GM19324 (cell line): ENCODE measurements at regions not wholly inside any gene's neighbourhood (a gene's known extent, or its start where the extent isn't known, plus 50 kb on each side); places are given as distances from the start of the nearest gene placed in this dataset.

ENCODE experiments used
- ATAC-seq: cut with Tn5 transposase; IDR thresholded peaks from one replicate; pipeline ENCODE4 v1.9.1; 2021; ENCODE audit warnings: mild to moderate bottlenecking, moderate library complexity; ENCODE audit not compliant: unreplicated experiment, low FRiP score

DNA sequence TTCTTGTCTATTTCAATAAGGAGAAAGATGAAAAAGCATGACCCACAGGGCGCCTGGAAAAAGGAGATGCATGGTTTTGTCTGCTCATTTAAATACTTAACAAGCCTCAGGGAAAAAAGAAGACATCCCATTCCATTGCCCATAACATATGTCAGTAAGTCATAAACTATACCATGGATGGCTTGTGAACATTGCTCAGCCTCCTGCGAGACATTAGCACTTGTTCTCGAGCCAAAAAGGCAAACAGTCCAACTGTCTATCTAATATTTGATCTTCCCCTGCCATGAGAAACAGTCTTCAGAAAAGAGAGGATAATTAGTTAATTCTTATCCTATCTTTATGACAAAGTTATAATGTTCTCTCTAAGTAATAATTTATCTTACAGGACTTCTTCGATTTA lies 527.4 kb downstream of the HACE1 start:
- ATAC-seq, result no peak

DNA sequence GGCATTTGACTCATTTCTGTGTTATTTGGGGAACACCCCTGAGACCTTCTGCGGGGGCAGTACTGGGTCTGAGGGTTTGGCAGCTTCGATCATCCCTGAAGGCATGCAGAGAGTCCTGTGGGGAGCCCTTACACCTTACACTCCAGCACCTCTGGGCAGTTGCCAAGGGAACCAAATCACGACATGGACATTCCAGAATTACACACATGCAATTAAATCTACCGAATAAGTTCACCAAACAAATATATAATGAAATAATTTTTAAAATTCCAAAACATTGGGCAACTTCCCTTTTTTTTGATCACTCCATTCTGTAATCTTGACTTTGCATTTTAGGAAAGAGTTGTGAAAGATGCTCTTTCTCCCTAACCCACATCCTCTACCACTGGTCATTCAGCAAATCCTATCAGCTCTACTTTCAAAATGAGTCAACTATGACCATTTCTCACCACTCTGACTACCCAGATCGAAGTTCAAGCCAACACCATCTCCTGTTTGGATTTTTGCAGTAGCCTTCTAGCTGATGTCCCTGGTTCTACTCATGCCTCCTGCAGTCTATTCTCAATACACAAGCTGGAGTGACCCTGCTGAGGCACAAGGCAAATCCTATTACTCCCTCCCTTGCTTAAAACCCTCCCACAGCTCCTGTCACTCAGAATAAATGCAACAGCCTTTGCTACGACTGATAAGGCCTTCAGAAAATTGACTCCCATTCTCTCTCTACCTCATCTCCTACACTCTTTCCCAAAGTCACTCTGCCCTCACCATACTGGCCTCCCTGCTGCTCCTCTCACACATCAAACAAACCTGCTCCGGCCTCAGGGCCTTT lies 533.3 kb downstream of the HACE1 start:
- no peak for ATAC-seq

DNA sequence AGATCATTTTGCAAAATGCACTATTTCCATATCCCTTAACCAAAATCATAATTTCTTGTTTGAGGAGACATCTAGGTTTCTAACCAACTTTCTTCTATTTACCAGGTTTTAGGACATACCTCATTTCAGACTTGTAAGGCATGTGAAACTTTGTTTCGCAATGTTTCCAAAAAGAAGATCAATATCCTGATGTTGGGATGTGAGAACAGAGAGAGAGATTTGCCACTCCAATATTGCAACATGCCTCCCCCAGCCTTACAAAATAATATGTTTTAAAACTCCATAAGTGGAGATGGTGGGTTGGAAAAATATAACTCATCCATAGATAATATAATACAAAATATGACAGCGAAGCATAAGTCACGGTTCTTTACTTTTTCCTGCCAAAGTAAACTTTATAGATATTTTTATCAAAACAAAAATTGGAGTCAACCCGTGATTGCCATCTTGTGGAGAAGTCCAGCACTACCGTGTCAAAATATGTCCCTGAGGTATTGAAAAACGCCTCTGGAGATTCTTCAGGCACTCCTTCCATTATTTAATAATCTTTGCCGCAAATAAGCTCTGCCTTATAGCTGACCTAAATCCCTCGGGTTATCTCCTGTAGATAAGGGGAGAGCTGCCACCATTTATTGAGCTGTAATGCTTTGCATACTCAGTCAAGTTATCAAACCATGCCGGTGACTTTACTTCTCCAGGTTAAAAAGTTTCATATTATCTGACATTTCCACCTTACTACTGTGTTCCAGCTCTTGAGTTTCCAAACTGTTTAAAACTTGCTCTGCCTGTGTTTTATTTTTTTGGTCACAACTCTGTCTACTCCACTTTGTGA lies 534.2 kb downstream of the HACE1 start:
- no peak for ATAC-seq

DNA sequence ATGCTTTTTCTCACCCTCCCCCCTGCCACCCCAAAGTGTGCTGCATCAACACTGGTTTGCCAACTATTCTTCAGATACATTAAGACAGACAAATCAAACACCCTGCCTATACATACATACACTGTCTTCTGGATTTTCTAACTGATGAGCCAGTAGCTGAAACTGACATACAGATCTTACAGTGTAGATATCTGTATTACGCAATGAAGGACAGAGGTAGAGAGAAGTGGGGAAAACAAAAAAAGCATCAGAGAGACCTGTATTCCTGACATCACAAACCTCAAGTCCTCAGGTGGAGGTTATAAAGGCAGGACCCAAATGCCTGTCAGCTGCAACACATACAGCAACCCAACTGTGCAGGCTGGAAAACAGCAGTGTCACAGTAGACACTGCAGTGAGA lies 535.4 kb downstream of the HACE1 start:
- ATAC-seq, result no peak

DNA sequence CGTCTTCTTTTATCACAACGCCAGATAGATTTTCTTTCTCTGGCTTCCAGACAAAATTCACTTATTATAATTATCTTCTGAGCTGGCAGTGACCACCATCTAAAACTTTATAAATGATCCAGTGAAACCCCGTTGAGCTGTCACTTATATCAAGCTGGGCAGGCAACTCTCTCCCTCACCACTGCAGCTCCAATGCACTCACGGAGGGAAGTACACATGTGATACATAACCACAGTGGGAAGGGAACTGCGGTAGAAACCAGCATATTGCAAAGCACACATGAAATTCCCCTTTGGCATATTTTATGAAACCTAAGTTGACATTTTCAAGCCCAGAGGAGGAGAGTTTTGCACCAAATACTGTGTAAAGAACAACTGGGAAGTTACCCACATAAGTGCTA lies 536.9 kb downstream of the HACE1 start:
- ATAC-seq, result no peak

DNA sequence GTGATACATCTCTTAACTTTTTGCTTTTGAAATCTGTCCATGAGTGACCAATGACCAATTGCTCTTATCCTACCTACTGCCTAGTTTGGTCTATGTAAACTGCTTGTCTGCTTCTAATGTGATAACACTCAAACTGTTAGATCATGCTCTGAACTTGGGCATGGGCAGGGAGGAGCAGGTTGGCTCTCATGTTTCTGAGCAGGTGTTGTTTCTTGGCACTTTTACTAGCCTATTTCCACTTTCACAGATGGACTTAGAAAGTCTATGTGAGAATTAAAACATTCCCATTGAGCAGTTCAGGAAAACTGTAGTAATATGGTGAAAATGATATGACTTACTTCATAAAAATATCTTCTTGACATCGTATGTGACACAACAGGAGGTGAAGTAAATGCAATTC lies 538.4 kb downstream of the HACE1 start:
- ATAC-seq, result no peak

DNA sequence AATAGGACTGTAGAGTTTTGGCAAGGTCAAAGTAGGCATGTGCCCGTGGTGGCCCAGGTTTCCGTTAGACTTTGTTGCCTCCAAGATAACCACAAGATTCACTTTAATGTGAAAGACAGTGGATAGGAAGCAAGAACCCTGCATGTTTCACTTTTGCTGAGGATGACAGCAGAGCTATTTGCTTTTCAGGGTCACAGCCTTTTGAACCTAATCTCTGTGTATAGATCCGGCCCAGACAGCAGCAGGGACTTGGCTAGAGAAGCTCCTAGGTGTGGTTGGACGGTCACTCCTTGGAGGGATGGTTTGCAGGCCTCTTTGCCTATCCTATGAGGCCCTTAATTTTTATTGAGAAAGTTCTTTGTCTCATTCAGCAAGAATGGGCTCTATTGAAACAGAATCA lies 538.8 kb downstream of the HACE1 start:
- no peak for ATAC-seq

DNA sequence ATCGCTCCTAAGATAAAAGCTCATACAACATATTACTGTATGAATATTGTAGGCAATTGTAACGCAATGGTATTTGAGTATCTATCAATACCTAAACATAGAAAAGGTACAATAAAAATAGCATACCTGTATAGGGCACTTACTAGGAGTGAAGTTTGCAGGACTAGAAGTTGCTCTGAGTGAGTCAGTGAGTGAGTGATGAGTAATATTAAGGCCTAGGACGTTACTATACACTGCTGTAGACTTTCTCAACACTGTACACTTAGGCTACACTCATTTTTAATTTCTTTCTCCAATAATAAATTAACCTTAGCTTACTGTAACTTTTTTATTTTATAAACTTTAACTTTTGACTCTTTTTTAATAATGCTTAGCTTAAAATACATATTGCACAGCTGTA lies 546.9 kb downstream of the HACE1 start:
- ATAC-seq, result no peak

DNA sequence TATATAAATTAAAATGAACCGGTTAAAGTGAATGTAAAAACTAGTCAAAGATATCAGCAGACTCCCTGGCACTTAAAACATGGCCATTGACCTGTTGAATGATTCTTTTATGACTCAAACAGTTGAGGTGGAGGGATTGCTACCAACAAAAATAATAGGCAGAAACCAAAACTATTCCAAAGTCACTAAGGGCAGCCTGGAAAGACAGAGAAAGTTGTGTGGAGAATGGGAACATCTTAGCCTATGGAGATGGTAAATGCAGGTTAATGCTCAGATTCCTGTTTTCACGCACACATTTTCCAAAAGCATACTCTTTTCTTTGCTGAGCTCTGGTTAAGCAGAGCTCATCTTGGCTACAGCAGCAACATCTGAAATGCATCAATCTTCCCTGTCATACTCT lies 553.5 kb downstream of the HACE1 start:
- ATAC-seq, result no peak

DNA sequence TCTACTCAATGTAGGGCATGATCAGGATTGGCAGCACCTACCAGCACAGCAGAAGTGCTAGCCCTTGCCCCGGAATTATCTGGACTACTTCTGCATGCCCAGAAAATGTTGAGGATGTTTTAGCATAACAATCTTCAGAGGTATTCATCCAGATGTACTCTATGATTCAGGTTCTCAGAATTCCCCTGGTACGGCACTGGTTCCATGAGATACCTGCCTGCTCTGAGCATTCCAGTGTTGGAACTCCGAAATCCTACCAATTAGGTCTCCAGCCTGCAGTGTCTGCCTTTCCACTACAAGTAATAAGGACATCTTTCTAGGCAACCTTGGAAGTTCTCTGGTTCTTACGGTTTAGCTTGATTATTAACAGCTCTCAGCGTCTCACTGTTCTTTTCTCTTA lies 554.5 kb downstream of the HACE1 start:
- no peak for ATAC-seq

DNA sequence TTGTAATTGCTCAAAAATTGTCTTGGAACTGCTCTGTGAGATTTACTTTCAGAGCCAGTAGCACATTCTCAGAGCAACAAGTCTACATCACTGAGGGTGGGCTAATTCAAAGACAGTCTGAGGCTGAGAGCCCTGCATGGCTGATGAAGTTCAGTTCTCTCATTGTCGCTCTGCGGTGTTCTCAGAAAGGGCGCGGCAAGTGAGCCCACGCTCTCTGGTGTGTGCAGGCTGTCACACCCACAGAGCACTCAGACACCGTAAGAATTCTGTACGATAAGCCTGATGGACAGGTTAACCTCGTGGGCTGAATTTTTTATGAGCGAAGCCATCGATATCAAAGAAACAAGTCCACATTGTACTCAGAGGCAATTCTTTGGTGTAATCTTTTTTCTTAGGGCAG lies 557.8 kb downstream of the HACE1 start:
- ATAC-seq, result no peak

DNA sequence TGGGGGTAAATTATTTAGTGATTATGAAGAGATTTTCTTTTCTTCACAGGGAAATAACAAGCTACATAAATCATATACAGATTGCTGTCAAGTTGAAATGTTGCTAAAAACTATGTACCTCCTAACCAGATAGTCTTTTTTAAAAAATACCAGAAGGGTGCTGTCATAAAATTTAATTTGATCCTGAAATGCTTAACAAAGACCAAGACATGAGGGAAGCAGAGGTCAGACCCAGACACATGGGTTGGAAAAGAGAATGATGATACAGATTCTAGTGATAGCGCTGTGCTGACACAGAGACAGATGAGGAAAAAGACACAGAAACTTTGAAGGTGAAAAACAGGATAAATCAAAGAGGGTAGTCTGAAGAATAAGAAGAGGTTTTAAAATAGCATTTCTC lies 573.1 kb downstream of the HACE1 start:
- ATAC-seq, result no peak

DNA sequence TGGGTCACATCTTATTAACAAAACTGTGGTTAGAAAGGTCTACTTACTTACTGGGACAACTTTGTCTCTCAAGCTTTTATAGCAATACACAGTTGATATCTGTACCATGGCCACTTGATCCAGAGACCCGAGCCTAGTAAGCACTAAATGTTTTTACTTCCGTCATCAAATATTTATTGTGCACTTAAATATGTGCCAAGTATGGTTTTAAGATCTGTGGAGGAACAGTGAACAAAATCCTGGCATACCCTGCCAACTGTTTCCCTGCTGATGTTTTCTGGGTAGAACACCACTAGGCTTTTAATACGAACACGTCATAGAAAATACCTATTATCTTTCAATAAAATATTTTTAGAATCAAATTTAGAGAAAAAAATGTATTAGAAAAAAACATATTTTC lies 574.8 kb downstream of the HACE1 start:
- no peak for ATAC-seq

DNA sequence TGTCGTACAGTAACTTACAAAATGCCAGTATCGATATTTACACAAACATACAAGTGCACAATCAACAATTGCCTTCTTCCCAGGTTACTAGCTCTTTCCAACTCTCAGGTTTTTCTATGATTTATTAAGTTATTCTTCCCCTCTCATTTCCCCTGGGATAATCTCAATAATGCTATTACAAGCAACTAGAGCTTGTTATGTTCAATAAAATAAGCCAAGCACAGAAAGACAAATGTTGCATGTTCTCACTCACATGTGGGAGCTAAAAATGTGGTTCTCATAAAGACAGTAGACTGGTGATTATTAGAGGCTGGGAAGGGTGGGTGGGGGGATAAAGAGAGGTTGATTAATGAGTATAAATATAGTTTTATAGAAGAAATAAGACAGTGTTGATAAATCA lies 577.1 kb downstream of the HACE1 start:
- ATAC-seq, result no peak

DNA sequence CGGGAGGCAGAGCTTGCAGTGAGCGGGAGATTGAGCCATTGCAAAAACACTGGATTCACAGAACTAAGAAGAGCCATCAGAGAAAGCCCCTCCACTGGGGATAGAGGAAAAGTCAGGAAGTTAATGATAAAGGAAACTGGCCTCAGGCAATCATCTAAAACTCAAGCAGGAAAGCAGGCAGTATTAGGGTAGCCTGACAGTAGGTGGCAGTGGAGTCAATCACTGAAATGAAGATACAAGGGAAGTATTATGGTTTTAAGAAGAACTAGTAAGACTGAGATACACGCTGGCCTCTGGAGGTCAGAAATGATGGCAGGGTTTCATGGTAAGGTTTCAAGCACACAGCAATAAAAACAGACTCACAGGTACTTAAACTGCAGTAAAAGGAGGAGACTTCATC lies 578.3 kb downstream of the HACE1 start:
- ATAC-seq, result no peak

DNA sequence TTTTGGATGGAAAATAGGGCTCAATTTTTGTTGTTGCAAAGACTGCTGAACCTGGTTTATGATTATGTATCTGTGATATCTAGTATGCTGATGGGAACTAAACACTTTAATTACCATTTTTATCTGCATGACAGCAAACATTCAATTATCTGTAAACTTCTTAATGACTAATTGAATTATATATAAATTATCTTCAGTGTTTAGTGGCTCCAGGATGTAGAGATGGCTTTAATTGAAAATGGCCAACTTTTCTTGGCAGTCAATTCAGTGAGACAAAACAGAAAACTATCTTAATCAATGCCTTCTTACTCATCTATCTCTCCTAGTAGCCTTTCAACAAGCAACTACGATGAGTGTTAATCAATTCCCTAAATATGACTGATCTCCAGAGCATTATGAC lies 591.3 kb downstream of the HACE1 start:
- no peak for ATAC-seq

DNA sequence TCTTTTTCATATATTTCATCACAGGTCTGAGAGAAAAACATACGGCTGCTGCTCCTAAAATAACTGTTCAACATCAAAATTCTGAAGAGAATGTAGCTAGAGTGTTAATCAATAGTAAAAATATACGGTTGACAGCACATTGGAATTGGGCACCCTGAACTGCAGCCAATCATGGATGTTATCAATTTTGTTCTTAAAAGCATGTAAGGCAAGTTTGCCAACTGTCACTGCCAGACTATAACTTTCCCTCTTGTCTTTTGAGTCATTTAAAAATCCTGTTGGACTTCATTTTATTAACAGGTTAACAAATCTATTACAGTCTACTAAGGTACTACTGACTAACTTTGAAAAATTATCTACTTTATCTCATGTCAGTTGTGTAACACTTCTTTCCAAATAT lies 592.8 kb downstream of the HACE1 start:
- no peak for ATAC-seq

DNA sequence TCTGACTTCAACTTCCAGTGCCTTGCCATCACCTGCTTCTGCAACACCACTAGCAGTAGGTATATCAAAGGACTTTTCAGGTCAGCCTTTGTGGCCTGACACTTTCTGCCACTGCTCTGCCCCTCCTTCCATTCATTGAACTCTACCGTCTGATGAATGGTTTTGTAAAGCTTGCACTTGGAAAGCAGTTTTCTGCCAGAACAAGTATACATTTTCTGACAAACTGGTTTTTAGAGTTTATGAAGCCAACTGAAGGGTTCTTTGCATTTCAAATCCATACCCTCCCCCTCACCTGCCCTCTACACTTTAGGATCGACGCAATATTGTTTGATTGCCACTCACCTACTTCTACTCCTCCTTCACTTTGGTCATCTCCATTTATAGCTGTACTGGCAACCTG lies 603.1 kb downstream of the HACE1 start:
- ATAC-seq, result no peak

DNA sequence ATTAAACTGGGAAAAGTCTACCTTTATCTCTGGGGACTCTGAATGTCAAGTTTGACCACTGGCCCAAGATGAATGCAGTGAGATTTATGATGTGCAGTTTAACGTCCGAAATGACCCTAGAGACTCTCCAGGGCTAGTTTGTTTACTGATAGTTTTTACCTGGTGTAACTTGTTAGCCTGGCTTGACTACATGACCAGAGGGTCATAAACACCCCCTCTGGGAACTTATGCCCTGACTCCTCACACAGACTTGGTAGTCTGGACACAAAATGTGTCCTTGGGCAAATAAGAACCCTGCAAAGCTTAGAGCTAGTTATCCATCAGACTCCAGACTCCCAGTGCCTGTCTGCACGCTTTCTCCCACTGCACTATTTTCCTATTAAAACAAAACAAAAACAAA lies 606.5 kb downstream of the HACE1 start:
- ATAC-seq, result no peak

DNA sequence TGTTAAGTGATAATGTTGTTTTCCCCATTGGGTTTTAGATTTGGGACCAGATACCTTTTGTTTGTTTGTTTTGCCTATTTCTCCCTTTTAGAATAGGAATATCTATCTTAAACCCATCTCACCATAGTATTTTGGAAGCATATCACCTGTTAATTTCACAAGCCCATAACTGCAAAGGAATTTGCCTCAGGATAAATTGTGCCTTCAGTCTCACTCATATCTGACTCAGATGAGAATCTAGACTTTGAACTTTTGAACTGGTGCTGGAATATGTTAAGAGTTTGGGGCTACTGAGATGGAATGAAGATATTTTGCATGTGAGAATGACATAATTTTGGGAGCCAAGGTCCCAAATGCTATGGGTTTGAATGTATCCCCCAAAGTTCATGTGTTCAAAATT lies 607.4 kb downstream of the HACE1 start:
- no peak for ATAC-seq

DNA sequence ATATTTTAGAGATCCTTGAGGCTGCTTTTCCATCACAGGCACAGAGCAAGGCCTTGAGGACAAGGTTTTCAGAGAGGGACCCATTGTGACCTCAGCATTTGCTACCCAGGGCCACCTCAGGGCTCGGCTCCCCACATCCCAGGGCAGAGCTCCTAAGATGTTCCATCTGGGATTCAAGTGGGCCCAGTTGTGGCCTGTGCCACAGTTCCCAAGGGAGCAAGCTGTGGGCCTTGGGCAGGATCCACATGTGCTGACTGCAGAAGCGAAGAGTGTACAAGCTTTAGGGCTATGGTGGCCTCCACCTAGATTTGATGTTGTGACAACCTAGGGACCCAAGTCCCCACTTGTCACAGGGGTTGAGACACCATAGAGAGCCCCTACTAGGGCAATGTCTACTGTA lies 608.1 kb downstream of the HACE1 start:
- ATAC-seq, result no peak

DNA sequence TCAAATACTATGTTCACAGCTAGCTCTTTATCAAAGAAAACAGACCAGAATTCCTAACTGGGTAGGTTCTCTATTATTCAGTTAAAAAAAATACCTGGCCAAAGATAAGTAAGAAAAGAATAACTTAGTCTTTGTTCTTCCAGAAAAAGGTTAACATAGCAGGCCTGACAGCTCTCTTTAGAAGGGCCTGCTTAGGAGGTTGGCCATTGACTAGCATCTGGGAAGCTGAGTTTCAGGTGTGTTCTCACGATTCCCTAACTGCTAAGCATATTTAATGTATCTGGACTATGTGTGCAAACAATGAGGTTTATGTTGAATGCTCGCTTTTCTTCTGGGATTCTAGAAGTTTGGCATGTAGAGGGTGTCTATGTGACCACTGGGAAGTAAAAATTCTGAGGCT lies 618.9 kb downstream of the HACE1 start:
- ATAC-seq, result no peak
